H9 (cell line): ENCODE measurements at regions not wholly inside any gene's neighbourhood (a gene's known extent, or its start where the extent isn't known, plus 50 kb on each side); places are given as distances from the start of the nearest gene placed in this dataset.

ENCODE experiments used
- DNase-seq: peaks from one replicate; pipeline ENCODE4 v3.0.0-alpha.2; 2017
- H2AFZ ChIP-seq: one replicate; pipeline ENCODE4 v1.6.1; 2013; ENCODE audit warnings: mild to moderate bottlenecking, low read length, control low read depth, moderate library complexity
- H2AK5ac ChIP-seq: 2 replicates; pipeline ENCODE4 v1.6.1; 2013; ENCODE audit warnings: low read length, control low read depth, mixed read lengths; ENCODE audit not compliant: insufficient read length
- H2BK120ac ChIP-seq: one replicate; pipeline ENCODE4 v1.6.1; 2013; ENCODE audit warnings: low read depth, mild to moderate bottlenecking, low read length, control low read depth, inconsistent platforms; ENCODE audit not compliant: poor library complexity, severe bottlenecking
- H2BK12ac ChIP-seq: 2 replicates; pipeline ENCODE4 v1.6.1; 2013; ENCODE audit warnings: low read length, control low read depth, mixed read lengths, low read depth; ENCODE audit not compliant: insufficient read length
- H2BK15ac ChIP-seq: 2 replicates; pipeline ENCODE4 v1.6.1; 2013; ENCODE audit warnings: low read depth, low read length, control low read depth
- H2BK20ac ChIP-seq: one replicate; pipeline ENCODE4 v1.6.1; 2013; ENCODE audit warnings: low read depth, mild to moderate bottlenecking, low read length, control low read depth, inconsistent platforms; ENCODE audit not compliant: poor library complexity, severe bottlenecking
- H2BK5ac ChIP-seq: 2 replicates; pipeline ENCODE4 v1.6.1; 2013; ENCODE audit warnings: low read length, control low read depth, mixed read lengths; ENCODE audit not compliant: insufficient read length
- H3K14ac ChIP-seq: 2 replicates; pipeline ENCODE4 v1.6.1; 2013; ENCODE audit warnings: low read length, control low read depth; ENCODE audit not compliant: insufficient read depth
- H3K18ac ChIP-seq: 2 replicates; pipeline ENCODE4 v1.6.1; 2013; ENCODE audit warnings: low read depth, mild to moderate bottlenecking, mixed read lengths, low read length, control low read depth; ENCODE audit not compliant: insufficient read length
- H3K23ac ChIP-seq: 2 replicates; pipeline ENCODE4 v1.6.1; 2013; ENCODE audit warnings: low read length, control low read depth, mixed read lengths, low read depth; ENCODE audit not compliant: insufficient read length
- H3K23me2 ChIP-seq: 2 replicates; pipeline ENCODE4 v1.6.1; 2013; ENCODE audit warnings: low read depth, mild to moderate bottlenecking, mixed read lengths, low read length, control low read depth; ENCODE audit not compliant: insufficient read length, poor library complexity, severe bottlenecking
- H3K27ac ChIP-seq: 2 replicates; pipeline ENCODE4 v1.5.1; 2013; ENCODE audit warnings: low read length, control low read depth, mixed read lengths, low read depth; ENCODE audit not compliant: insufficient read length
- H3K27me3 ChIP-seq: 2 replicates; pipeline ENCODE4 v1.6.1; 2013; ENCODE audit warnings: low read length, control low read depth, inconsistent platforms; ENCODE audit not compliant: insufficient read depth
- H3K4ac ChIP-seq: 2 replicates; pipeline ENCODE4 v1.6.1; 2013; ENCODE audit warnings: low read depth, mild to moderate bottlenecking, control low read depth, inconsistent platforms, low read length, moderate library complexity
- H3K4me1 ChIP-seq: 2 replicates; pipeline ENCODE4 v1.6.1; 2013; ENCODE audit warnings: low read length, control low read depth, inconsistent platforms; ENCODE audit not compliant: insufficient read depth
- H3K4me2 ChIP-seq: 2 replicates; pipeline ENCODE4 v1.6.1; 2013; ENCODE audit warnings: low read length, control low read depth, mixed read lengths; ENCODE audit not compliant: insufficient read length, insufficient read depth
- H3K56ac ChIP-seq: 2 replicates; pipeline ENCODE4 v1.6.1; 2013; ENCODE audit warnings: low read depth, mild to moderate bottlenecking, mixed read lengths, low read length, control low read depth; ENCODE audit not compliant: insufficient read length
- H3K79me1 ChIP-seq: 2 replicates; pipeline ENCODE4 v1.6.1; 2013; ENCODE audit warnings: low read depth, mild to moderate bottlenecking, moderate library complexity, low read length, control low read depth, inconsistent platforms; ENCODE audit not compliant: insufficient read depth, poor library complexity, severe bottlenecking
- H3K79me2 ChIP-seq: 2 replicates; pipeline ENCODE4 v1.6.1; 2013; ENCODE audit warnings: low read length, control low read depth, inconsistent platforms; ENCODE audit not compliant: insufficient read depth
- H3K9ac ChIP-seq: 2 replicates; pipeline ENCODE4 v1.6.1; 2013; ENCODE audit warnings: low read length, control low read depth, mixed read lengths; ENCODE audit not compliant: insufficient read length; ENCODE audit errors: extremely low read depth
- H3K9me3 ChIP-seq: one replicate; pipeline ENCODE4 v1.6.1; 2013; ENCODE audit warnings: low read depth, low read length, inconsistent platforms; ENCODE audit not compliant: control insufficient read depth
- H3T11ph ChIP-seq: one replicate; pipeline ENCODE4 v1.6.1; 2013; ENCODE audit warnings: mild to moderate bottlenecking, low read length, control low read depth, inconsistent platforms
- H4K20me1 ChIP-seq: one replicate; pipeline ENCODE4 v1.6.1; 2013; ENCODE audit not compliant: control insufficient read depth, insufficient read length, insufficient read depth
- H4K5ac ChIP-seq: 2 replicates; pipeline ENCODE4 v1.6.1; 2013; ENCODE audit warnings: low read depth, mild to moderate bottlenecking, mixed read lengths, low read length, control low read depth; ENCODE audit not compliant: insufficient read length
- H4K8ac ChIP-seq: replicated peaks from 2 replicates; pipeline ENCODE4 v1.6.1; 2013; ENCODE audit warnings: low read length, control low read depth, mixed read lengths, low read depth; ENCODE audit not compliant: insufficient read length
- H4K91ac ChIP-seq: 2 replicates; pipeline ENCODE4 v1.6.1; 2013; ENCODE audit warnings: low read depth, mild to moderate bottlenecking, moderate library complexity, mixed read lengths, low read length, control low read depth; ENCODE audit not compliant: insufficient read length
- H3K27ac Mint-ChIP-seq, 3 experiments: 2 replicates in 2 of 3; 3 replicates in 1 of 3; pipeline ENCODE4 v1.8.0; 2020 to 2021; ENCODE audit warnings: mixed read lengths in 3 of 3, mild to moderate bottlenecking in 1 of 3, moderate library complexity in 1 of 3
- H3K27me3 Mint-ChIP-seq: 2 replicates; pipeline ENCODE4 v1.8.0; 2021; ENCODE audit warnings: low read depth, mild to moderate bottlenecking, moderate library complexity, mixed read lengths
- H3K36me3 Mint-ChIP-seq, 3 experiments: 2 replicates in 2 of 3; 3 replicates in 1 of 3; pipeline ENCODE4 v1.8.0; 2020 to 2021; ENCODE audit warnings: low read depth in 3 of 3, mixed read lengths in 3 of 3; ENCODE audit not compliant: insufficient read depth in 1 of 3
- H3K4me1 Mint-ChIP-seq, 2 experiments: 2 replicates each; pipeline ENCODE4 v1.8.0; 2020; ENCODE audit warnings: mixed read lengths in 2 of 2
- H3K4me3 Mint-ChIP-seq, 2 experiments: 2 replicates in 1 of 2; 3 replicates in 1 of 2; pipeline ENCODE4 v1.8.0; 2020 to 2021; ENCODE audit warnings: mild to moderate bottlenecking in 2 of 2, mixed read lengths in 2 of 2, moderate library complexity in 1 of 2
- H3K9me3 Mint-ChIP-seq, 2 experiments: 2 replicates in 1 of 2; 3 replicates in 1 of 2; pipeline ENCODE4 v1.8.0; 2020; ENCODE audit warnings: mild to moderate bottlenecking in 2 of 2, mixed read lengths in 2 of 2, moderate library complexity in 1 of 2
- WGBS: extraction: QIAGEN DNeasy Blood & Tissue Kit; methylation state at CpG from one replicate; pipeline ENCODE4 v1.1.7; 2013; ENCODE audit warnings: missing lambda C conversion rate, low lambda C conversion rate, mixed read lengths; ENCODE audit not compliant: insufficient read length; ENCODE audit errors: extremely low coverage; 5-methylcytosine and 5-hydroxymethylcytosine counted together
- TF ChIP-seq, protein P1 (sequence below): fragments of 200-600 bp; sonication (generic); conservative IDR thresholded peaks from 3 replicates; pipeline ENCODE4 v1.8.0; 2021; ENCODE audit warnings: antibody characterized with exemption, mild to moderate bottlenecking

DNA sequence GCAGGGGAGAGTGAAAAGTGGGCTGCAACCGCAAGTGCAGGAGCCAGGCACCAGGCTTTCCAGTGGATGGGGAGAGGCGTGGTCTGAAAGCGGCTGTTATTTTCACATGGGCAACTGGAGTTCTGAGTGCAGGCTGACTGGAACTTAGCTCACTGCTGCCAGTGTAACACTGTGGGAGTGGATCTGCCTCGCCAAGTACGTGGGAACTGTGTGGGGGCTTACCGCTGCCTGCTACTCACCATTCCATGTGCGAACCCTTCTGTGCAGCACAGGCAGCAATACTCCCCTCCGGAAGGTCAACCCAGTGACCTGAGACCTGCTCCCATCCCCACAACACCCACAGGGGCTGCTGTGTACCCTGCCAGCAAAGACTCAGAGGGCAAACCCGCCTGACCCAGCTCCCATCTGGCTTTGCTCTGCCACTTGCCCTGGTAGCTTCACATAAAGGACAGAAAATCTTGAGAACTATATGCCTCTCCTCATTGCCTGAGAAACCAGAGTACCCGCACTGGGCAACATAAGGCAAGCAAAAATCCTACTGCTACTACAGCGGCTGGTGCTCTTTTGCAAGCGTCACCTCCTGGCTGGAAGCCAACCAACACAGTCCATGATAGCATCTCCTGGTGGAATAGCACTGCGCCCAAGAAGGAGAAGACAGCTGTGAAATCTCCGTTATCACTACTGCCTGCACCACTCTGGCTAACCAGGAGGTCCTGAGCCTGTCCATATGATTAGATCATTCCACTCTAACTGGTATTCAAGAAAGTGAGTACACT is 54.4 kb upstream of the SIRPG start:
- Histone ChIP-seq H2AFZ (no peak overlapping the region), H2BK120ac (no peak overlapping the region), H3K23me2 (no peaks in the 10 kb centered on the region), H3K18ac (no peak overlapping the region), H3K79me2 (no peaks in the 10 kb centered on the region), H3K27ac (no peak overlapping the region), H4K8ac (no peak overlapping the region), H3K79me1 (no peaks in the 10 kb centered on the region), H3K4me2 (no peak overlapping the region), H4K20me1 (no peaks in the 10 kb centered on the region), H4K91ac (no peak overlapping the region), H3K9me3 (no peaks in the 10 kb centered on the region), H3K23ac (no peak overlapping the region), H3K9ac (no peak overlapping the region), H4K5ac (no peak overlapping the region), H3K27me3 (no peaks in the 10 kb centered on the region), H2BK12ac (no peak overlapping the region), H2BK5ac (no peak overlapping the region), H3K56ac (no peak overlapping the region), H3K14ac (no peak overlapping the region), H2AK5ac (no peak overlapping the region), H2BK15ac (no peak overlapping the region), H2BK20ac (no peak overlapping the region), H3K4ac (no peak overlapping the region), H3K4me1 (no peaks in the 10 kb centered on the region), H3T11ph (no peak overlapping the region)
- Mint-ChIP-seq H3K27ac (no peak overlapping the region), H3K4me1 (no peaks in the 10 kb centered on the region), H3K9me3 (no peaks in the 10 kb centered on the region), H3K27me3 (peaks cover 88% of the 10 kb centered on the region), H3K36me3 (no peaks in the 10 kb centered on the region), H3K4me3 (no peak overlapping the region)
- no CpG with 5 or more reads among the region's 14 CpGs for WGBS
- TF ChIP-seq, protein P1, sequence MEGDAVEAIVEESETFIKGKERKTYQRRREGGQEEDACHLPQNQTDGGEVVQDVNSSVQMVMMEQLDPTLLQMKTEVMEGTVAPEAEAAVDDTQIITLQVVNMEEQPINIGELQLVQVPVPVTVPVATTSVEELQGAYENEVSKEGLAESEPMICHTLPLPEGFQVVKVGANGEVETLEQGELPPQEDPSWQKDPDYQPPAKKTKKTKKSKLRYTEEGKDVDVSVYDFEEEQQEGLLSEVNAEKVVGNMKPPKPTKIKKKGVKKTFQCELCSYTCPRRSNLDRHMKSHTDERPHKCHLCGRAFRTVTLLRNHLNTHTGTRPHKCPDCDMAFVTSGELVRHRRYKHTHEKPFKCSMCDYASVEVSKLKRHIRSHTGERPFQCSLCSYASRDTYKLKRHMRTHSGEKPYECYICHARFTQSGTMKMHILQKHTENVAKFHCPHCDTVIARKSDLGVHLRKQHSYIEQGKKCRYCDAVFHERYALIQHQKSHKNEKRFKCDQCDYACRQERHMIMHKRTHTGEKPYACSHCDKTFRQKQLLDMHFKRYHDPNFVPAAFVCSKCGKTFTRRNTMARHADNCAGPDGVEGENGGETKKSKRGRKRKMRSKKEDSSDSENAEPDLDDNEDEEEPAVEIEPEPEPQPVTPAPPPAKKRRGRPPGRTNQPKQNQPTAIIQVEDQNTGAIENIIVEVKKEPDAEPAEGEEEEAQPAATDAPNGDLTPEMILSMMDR = no peak
- DNase-seq = no peak
